GM19395 (cell line): ENCODE measurements at regions not wholly inside any gene's neighbourhood (a gene's known extent, or its start where the extent isn't known, plus 50 kb on each side); places are given as distances from the start of the nearest gene placed in this dataset.
"Not testable (repeated sequence)": the region's sequence is repeated elsewhere in the genome, so short reads cannot be mapped to it uniquely, and the experiment has no call there.

Source experiments
- ATAC-seq: cut with Tn5 transposase; IDR thresholded peaks from one replicate; pipeline ENCODE4 v1.9.1; 2021; ENCODE audit warnings: mild to moderate bottlenecking, moderate library complexity; ENCODE audit not compliant: unreplicated experiment

- no peak for ATAC-seq
Observed at GRCh38 chr2:21814588-21815149, 690.9 kb downstream of the TDRD15 start.

DNA sequence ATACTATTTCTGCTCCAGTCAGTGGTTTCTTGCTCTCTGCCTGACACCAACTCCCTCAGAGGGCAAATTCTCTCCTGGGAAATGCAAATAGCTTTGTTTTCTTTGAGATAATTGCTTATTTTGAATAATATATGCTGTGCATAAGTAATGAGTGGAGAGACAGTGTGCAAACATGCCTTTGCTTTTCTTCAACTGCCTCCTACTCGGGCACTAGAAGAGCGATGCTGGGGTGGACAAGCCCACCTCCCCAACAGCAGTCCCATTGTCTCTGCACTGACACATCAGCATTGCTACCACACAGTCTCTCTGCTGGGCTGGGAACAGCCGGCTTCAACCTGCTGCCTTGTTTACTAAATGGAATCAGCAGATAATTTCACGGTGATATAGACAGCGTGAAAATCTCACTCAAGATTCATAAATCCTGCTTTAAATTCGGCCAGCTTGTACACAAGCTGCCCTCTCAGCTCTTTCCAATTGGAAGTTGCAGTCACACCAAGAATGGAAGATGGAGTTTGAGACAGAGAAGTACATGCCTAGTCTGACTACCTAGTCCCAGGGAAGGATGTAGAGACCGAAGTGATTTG is 694.5 kb downstream of the TDRD15 start:
- ATAC-seq = no peak

GRCh38 chr2:21819454-21819853 is 695.7 kb downstream of the TDRD15 start:
- no peak for ATAC-seq

DNA sequence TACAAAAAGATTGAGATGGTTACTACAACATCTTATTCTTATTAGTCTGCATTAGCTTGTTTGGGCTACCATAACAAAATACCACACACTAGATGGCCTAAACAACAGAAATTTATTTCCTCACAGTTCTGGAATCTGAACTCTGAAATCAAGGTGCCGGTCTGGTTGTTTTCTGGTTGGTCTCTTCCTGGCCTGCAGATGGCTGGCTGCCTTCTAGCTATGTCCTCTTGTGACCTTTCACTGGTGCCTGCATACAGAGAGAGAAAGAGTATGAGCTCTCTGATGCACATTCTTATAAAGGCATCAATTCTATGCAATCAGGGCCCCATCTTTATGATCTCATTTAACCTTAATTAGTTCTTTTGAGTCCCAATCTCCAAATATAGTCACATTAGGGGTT is 696.5 kb downstream of the TDRD15 start:
- no peak for ATAC-seq

DNA sequence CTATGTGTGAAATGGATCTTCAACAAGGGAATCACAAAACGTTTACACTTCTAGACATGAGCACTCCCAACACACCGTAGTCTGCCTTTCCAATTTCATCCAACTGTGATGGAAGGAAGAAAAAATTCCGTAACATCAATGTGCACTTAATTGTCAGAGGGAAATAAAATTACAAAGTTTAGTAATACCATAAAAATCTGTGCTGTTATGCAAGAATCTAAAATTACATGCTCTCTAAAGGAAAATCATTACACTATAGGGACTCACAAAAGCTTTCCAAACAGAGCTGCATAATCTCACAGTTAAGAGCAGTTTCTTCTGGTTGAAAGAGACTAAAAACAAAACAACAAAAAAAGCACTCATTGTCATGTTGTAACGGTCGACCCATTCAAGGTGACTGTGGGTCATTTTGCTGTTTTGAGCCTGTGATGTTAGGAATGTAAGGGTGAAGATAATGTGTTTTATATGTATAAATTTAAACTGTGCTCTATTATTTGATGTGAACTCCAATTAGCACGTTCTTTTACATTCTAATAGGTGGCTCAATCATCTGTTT is 698.0 kb downstream of the TDRD15 start:
- no peak for ATAC-seq

DNA sequence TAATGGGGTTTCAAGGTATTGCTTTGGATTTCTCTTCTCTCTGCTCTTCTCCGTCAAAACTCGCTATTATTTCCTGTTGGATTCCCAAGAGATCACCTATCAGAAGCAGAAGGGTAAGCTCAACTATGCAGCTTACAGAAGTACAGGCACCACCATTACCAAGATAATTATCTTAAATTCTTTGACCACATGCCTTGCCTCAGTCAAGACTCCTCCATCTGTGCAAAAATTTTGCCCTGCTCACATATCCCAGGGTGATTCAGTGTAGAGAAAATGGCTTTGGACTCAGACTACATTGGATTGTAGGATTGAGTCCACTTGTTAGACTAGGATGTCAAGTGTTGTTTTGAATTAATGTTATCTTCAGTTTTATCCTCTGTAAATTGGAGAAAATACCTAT is 698.7 kb downstream of the TDRD15 start:
- ATAC-seq = no peak

- no peak for ATAC-seq
Observed at GRCh38 chr2:21833767-21834166, 710.0 kb downstream of the TDRD15 start.

- ATAC-seq = no peak
Observed at GRCh38 chr2:21836261-21836660, 712.5 kb downstream of the TDRD15 start.

DNA sequence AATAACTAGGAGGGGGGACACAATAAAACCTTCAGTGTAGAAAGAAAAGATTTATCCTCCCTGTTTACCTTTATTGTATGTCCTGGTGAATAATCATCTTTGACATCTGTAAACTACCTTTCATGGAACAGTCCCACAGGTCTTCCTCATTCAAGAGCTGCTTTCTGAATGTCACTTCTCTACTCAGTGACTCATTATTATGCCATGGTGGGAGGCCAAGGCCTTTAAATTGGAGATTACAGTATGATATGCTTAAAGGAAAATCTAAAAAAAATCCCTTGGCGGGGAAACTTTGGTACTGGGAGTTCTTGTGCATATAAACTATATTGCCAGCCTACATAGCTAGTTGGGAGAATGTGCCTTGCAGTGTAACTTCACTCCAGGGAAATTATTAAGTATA is 713.0 kb downstream of the TDRD15 start:
- ATAC-seq = no peak

DNA sequence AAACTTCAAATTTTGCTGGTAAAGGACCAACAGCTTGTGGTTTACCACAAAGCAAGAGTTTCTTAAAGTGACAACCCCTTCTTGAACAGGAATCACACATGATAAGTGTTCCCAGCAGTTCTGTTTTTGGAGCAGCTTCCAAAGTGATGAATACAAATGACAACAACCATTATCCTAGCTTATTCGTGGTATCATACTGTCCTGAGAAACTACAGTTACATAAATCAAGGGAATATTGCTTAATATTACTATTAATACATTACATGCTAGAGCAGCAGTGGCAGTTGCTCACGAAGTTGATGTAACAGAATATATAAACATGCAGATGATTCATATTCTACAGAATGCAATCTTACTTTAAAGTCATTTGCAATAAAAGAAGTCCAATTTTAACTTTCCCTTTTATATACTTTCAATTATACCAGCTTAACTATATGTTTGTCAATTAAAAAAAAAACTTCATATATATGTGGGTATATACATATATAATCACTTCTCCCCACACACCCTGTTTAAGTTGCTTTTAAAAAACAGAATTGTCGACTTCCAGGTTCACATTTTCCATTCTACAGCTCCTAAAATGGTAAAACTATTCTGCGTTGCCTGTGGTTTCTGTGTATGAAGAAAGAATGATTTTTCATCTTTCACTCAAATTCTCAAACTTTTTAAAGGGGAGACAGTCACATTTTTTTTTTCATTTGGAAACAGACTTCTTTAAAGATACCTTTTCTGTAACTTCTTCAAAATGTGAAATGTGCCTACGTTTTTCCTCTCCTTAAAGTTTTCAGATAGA is 713.6 kb downstream of the TDRD15 start:
- no peak for ATAC-seq

DNA sequence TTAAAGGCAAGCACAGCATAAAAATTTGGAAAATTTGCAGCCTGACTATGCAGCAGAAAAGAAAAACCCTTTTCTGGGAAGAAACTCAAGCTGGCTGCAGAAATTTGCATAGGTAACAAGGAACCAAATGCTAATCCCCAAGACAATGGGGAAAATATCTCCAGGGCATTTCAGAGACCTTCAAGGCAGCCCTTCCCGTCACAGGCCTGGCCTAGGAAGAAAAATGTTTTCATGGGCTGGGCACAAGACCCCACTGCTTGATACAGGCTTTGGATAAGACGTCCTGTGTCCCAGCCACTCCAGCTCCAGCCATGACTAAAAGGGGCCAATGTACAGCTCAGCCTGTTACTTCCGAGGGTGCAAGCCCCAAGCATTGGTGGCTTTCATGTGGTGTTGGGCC is 717.6 kb downstream of the TDRD15 start:
- ATAC-seq = no peak

DNA sequence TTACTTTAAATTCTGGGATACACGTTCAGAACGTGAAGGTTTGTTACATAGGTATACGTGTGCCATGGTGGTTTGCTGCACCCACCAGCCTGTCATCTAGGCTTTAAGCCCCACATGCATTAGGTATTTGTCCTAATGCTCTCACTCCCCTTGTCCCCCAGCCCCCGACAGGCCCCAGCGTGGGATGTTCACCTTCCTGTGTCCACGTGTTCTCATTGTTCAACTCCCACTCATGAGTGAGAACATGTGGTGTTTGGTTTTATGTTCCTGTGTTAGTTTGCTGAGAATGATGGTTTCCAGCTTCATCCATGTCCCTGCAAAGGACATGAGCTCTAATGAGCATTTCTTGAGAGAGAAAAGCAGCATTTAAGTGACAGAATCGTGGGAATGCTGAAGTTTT is 726.6 kb downstream of the TDRD15 start:
- ATAC-seq = not testable (repeated sequence)

DNA sequence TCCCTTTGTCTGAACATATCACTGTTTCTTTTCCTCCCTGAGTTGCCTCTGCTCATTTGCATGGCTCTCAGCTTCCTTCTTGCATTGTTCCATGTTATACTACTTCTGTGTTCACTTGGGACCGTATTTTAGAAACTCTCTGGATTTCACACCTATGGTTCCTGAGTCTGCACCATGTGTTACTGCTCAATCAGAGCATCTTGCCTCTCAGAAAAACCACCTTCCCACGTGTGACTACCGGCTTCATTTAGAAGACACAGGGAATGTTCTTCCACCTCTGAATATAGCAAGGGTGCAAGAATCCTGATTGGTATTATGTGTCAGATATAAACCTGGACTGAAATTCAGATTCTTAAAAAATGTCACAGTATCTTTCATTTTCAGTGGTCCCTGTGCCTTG is 731.2 kb downstream of the TDRD15 start:
- no peak for ATAC-seq

DNA sequence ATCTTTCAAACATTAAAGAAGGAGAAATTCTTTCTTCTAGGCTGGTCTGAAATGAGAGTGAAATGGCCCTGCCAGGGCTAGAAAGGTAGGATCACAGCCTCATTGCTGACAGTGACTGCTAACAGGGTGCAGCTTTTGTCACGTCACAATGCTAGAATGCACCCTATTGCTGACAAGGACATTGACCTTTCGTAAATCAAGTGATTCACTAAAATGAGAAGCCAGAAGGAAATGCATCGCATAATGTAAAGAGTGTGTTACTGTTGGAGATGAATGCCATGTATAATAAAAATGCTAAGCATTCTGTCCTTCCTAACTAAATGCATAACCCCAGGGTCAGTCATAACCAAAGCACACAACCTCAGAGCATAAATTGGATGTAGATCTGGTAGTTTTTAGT is 732.9 kb downstream of the TDRD15 start:
- ATAC-seq = no peak

- ATAC-seq = no peak
Observed at GRCh38 chr2:21860907-21861306, 737.1 kb downstream of the TDRD15 start.

GRCh38 chr2:21866316-21866715 is 742.5 kb downstream of the TDRD15 start:
- ATAC-seq = no peak

DNA sequence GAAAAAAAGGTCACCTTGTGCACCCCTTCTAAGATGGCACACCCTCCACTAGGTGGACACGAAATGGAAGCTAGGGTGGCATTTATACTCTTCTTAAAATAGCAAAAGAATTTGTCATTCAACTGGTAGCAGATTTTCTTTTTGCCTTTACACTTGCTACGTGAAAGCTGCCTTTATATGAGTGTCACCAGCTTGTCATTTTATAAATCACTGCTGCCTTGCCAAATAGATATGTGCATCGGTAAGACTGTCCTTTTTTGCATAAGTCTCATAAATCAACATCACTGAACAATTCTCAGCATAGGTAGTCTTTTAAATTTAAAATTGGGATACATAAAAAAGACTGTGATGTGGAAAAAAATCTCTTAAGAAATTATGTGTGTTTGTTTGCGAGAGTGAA is 764.1 kb downstream of the TDRD15 start:
- no peak for ATAC-seq

DNA sequence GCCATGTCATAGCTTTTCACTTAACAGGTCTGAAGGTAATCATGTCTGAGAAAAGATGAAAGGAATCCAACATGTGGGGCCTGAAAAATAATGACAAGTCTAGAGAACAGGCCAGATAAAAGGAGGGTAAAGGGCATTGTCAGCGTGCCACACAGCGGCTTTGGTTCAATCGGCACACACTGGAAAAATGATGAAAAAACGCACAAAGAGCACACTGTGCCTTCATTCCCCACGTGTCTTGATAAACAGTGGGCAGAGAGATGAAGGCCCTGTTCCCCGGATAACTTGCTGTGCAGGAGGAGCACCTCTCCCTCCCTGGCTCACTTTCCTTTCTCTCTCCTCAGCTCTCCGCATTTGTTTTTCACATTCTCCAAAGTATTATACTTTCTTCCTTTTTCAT is 766.3 kb downstream of the TDRD15 start:
- no peak for ATAC-seq

DNA sequence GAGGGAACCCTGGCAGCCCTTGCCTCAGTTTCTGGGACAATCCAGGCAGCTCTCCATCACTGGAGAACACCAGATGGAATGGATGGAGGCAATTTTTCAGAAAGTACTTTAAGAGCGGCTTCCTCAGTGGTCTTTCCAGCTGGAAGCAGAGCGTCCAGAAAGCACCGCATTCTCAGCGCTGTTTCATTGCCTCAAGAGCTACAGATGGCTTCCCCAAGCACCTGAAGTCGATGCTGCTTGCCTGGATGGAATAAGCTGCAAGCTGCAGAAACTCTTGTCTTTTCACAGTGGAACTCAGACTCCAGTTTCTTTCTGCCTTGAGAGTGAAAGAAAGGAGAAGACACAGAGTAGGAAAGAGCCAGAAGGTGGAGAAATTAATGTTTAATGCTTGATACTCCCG is 766.9 kb downstream of the TDRD15 start:
- ATAC-seq = no peak

- no peak for ATAC-seq
Observed at GRCh38 chr2:21891191-21891590, 767.4 kb downstream of the TDRD15 start.

GRCh38 chr2:21892140-21892539 is 768.4 kb downstream of the TDRD15 start:
- ATAC-seq = no peak

- ATAC-seq = no peak
Observed at GRCh38 chr2:21895200-21895599, 771.4 kb downstream of the TDRD15 start.
